BLaER1 treated with 17β-estradiol and CSF1 and Interleukin-3, amounts not matched to agents 10 nM and 100 nM (cell line): ENCODE measurements at regions not wholly inside any gene's neighbourhood (a gene's known extent, or its start where the extent isn't known, plus 50 kb on each side); places are given as distances from the start of the nearest gene placed in this dataset.
"Not testable (repeated sequence)": the region's sequence is repeated elsewhere in the genome, so short reads cannot be mapped to it uniquely, and the experiment has no call there.

Source experiments
- H3K27ac ChIP-seq, 11 experiments: shearing (Covaris generic); formaldehyde crosslinking; 2 replicates each; pipeline ENCODE4 v1.8.1; 2022
- H3K27me3 ChIP-seq, 11 experiments: shearing (Covaris generic); formaldehyde crosslinking; 2 replicates each; pipeline ENCODE4 v1.8.1; 2022
- H3K36me3 ChIP-seq, 11 experiments: shearing (Covaris generic); formaldehyde crosslinking; 2 replicates each; pipeline ENCODE4 v1.8.1; 2022
- H3K4me1 ChIP-seq, 10 experiments: shearing (Covaris generic); formaldehyde crosslinking; 2 replicates each; pipeline ENCODE4 v1.8.1; 2022
- H3K4me2 ChIP-seq, 11 experiments: shearing (Covaris generic); formaldehyde crosslinking; 2 replicates each; pipeline ENCODE4 v1.8.1; 2022
- H3K4me3 ChIP-seq, 10 experiments: shearing (Covaris generic); formaldehyde crosslinking; 2 replicates each; pipeline ENCODE4 v1.8.1; 2022
- H3K9ac ChIP-seq, 11 experiments: shearing (Covaris generic); formaldehyde crosslinking; 2 replicates each; pipeline ENCODE4 v1.8.1; 2022
- H3K9me3 ChIP-seq, 11 experiments: shearing (Covaris generic); formaldehyde crosslinking; replicated peaks in 1 of 11; 2 replicates each; pipeline ENCODE4 v1.8.1; 2022
- H4K20me1 ChIP-seq, 11 experiments: shearing (Covaris generic); formaldehyde crosslinking; 2 replicates each; pipeline ENCODE4 v1.8.1; 2022
- Cebpa-rat ChIP-seq, 11 experiments: shearing (Covaris generic); IDR thresholded peaks; 2 replicates each; pipeline ENCODE4 v1.8.1; 2022

GRCh38 chr15:46941241-46941640 is 776.1 kb upstream of the SEMA6D start:
- H3K9ac ChIP-seq: no peak overlapping the region
- no peak overlapping the region for H3K4me3 ChIP-seq
- no peaks in the 10 kb centered on the region for H3K9me3 ChIP-seq
- H4K20me1 ChIP-seq: no peaks in the 10 kb centered on the region
- no peaks in the 10 kb centered on the region for H3K27me3 ChIP-seq
- H3K36me3 ChIP-seq: no peaks in the 10 kb centered on the region
- no peak overlapping the region for H3K4me2 ChIP-seq
- peaks cover 0 to 32% (median 13%) of the 10 kb centered on the region in 10 experiments; a peak in 10 of 20 replicates for H3K4me1 ChIP-seq
- no peak overlapping the region for H3K27ac ChIP-seq
- TF ChIP-seq Cebpa-rat (IDR thresholded peaks at IDR 0.05): no peak

- no peak overlapping the region for H3K4me3 ChIP-seq
- no peak overlapping the region for H3K27ac ChIP-seq
- H3K27me3 ChIP-seq: no peaks in the 10 kb centered on the region
- no peak overlapping the region for H3K9ac ChIP-seq
- H3K36me3 ChIP-seq: no peaks in the 10 kb centered on the region
- H4K20me1 ChIP-seq: no peaks in the 10 kb centered on the region
- TF ChIP-seq Cebpa-rat (IDR thresholded peaks at IDR 0.05): no peak
- H3K4me1 ChIP-seq: no peaks in the 10 kb centered on the region
- H3K9me3 ChIP-seq: peaks cover 4 to 11% (median 9%) of the 10 kb centered on the region in 11 experiments; a peak in 11 of 22 replicates
- no peak overlapping the region for H3K4me2 ChIP-seq
Observed at GRCh38 chr15:46946953-46947352, 770.4 kb upstream of the SEMA6D start.

DNA sequence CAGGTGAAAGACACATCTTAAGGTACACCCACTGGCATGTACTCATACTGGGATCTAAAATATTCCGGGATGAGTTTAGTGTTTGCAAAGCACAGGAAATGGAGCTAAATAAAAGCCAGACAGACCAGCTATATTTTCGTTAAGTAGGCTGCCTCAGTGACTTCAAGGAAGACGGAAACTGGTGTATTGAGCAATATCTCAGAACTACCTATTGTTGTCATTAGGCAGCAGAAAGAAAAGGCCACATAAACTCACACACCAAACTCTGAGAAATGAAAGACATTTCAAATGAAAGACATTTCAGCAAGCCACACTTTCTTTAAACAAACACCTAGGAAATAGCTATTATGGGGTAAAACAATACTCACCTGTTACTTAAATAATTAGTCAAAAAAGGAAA is 761.7 kb upstream of the SEMA6D start:
- no peak overlapping the region for H3K27ac ChIP-seq
- H3K36me3 ChIP-seq: no peaks in the 10 kb centered on the region
- no peaks in the 10 kb centered on the region for H4K20me1 ChIP-seq
- H3K9ac ChIP-seq: no peak overlapping the region
- no peak overlapping the region for H3K4me3 ChIP-seq
- H3K4me1 ChIP-seq: no peaks in the 10 kb centered on the region
- H3K9me3 ChIP-seq: no peaks in the 10 kb centered on the region; a peak in 2 of 22 replicates
- 0 out of 22 replicates have a peak, but pooled peaks of 1 of the 11 experiments have one; percentile 23 for TF ChIP-seq Cebpa-rat (IDR thresholded peaks at IDR 0.05)
- H3K4me2 ChIP-seq: no peak overlapping the region
- no peaks in the 10 kb centered on the region for H3K27me3 ChIP-seq

DNA sequence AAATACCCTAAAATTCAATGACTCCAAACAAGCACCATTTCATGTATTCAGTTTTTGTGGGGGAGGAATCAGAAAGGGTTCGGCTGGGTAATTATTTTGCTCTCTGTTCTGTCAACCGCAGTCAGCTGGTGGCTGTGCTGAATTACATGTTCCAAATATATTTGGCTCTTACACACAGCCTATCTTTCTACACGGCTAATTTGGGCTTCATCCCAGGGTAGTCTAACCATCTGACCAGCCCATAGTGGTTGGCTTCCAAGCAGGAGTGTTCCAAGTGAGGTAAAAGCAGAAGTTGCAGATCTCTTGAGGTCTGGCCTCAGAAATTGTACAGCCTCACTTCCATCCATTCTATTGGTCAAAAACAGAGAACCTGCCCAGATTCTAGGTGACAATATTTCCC is 760.8 kb upstream of the SEMA6D start:
- Histone ChIP-seq H3K27ac (no peak overlapping the region), H3K4me2 (no peak overlapping the region), H4K20me1 (no peaks in the 10 kb centered on the region), H3K9me3 (no peaks in the 10 kb centered on the region; a peak in 1 of 22 replicates), H3K4me3 (no peak overlapping the region), H3K9ac (no peak overlapping the region), H3K36me3 (no peaks in the 10 kb centered on the region), H3K4me1 (no peaks in the 10 kb centered on the region), H3K27me3 (no peaks in the 10 kb centered on the region)
- no peak for TF ChIP-seq Cebpa-rat (IDR thresholded peaks at IDR 0.05)

- no peak overlapping the region for H3K27ac ChIP-seq
- no peaks in the 10 kb centered on the region for H3K9me3 ChIP-seq
- TF ChIP-seq Cebpa-rat (IDR thresholded peaks at IDR 0.05): no peak
- H3K4me3 ChIP-seq: no peak overlapping the region
- no peak overlapping the region for H3K9ac ChIP-seq
- H3K4me1 ChIP-seq: no peaks in the 10 kb centered on the region
- no peaks in the 10 kb centered on the region for H3K27me3 ChIP-seq
- H3K4me2 ChIP-seq: no peak overlapping the region
- H3K36me3 ChIP-seq: no peaks in the 10 kb centered on the region
- H4K20me1 ChIP-seq: no peaks in the 10 kb centered on the region
Observed at GRCh38 chr15:46956881-46957280, 760.4 kb upstream of the SEMA6D start.

- Histone ChIP-seq H3K4me2 (no peak overlapping the region), H3K36me3 (no peaks in the 10 kb centered on the region), H3K27ac (no peak overlapping the region), H3K27me3 (no peaks in the 10 kb centered on the region), H3K9ac (no peak overlapping the region), H3K9me3 (peaks cover 5 to 12% (median 9%) of the 10 kb centered on the region in 11 experiments; a peak in 13 of 22 replicates), H3K4me1 (no peaks in the 10 kb centered on the region), H3K4me3 (no peak overlapping the region), H4K20me1 (no peaks in the 10 kb centered on the region)
- no peak for TF ChIP-seq Cebpa-rat (IDR thresholded peaks at IDR 0.05)
Observed at GRCh38 chr15:46960581-46960980, 756.7 kb upstream of the SEMA6D start.

- no peaks in the 10 kb centered on the region for H3K4me1 ChIP-seq
- H4K20me1 ChIP-seq: no peaks in the 10 kb centered on the region
- no peak for TF ChIP-seq Cebpa-rat (IDR thresholded peaks at IDR 0.05)
- H3K9ac ChIP-seq: no peak overlapping the region
- no peaks in the 10 kb centered on the region for H3K36me3 ChIP-seq
- no peaks in the 10 kb centered on the region for H3K27me3 ChIP-seq
- H3K4me2 ChIP-seq: no peak overlapping the region
- no peak overlapping the region for H3K27ac ChIP-seq
- H3K4me3 ChIP-seq: no peak overlapping the region
- H3K9me3 ChIP-seq: peaks cover 5 to 12% (median 9%) of the 10 kb centered on the region in 11 experiments; a peak in 13 of 22 replicates
Observed at GRCh38 chr15:46961795-46962194, 755.5 kb upstream of the SEMA6D start.

DNA sequence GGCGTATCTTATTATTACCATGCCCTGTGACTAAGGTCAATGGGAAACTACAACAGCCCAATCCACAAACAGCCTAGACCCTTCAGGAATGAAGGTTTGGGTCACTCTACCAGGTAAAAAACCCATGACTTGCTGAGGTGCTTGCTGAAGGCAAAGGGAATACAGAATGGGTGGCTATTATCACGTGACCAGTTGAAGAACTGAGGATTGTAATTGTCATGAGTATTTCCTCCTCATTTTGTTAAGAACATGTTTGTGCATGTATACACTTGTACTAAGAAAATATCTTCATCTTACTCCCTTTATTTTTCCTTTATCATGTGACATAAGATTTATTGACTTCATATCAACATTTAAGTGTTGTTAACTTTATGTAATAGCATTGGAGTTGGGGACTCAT is 729.2 kb upstream of the SEMA6D start:
- H3K27ac ChIP-seq, H3K27me3 ChIP-seq, H3K9ac ChIP-seq, H3K4me2 ChIP-seq, H3K36me3 ChIP-seq, H3K4me3 ChIP-seq, H4K20me1 ChIP-seq, H3K4me1 ChIP-seq: not testable (repeated sequence)
- H3K9me3 ChIP-seq: peaks cover 6 to 31% (median 17%) of the 10 kb centered on the region in 11 experiments; a peak in 17 of 22 replicates

GRCh38 chr15:46996359-46996758 is 720.9 kb upstream of the SEMA6D start:
- H3K4me3 ChIP-seq: no peak overlapping the region
- no peak for TF ChIP-seq Cebpa-rat (IDR thresholded peaks at IDR 0.05)

GRCh38 chr15:46997501-46997900 is 719.8 kb upstream of the SEMA6D start:
- Histone ChIP-seq H3K36me3 (no peaks in the 10 kb centered on the region), H3K4me2 (no peak overlapping the region), H3K27ac (no peak overlapping the region), H4K20me1 (no peaks in the 10 kb centered on the region), H3K9ac (no peak overlapping the region), H3K4me3 (no peak overlapping the region), H3K27me3 (no peaks in the 10 kb centered on the region), H3K4me1 (no peaks in the 10 kb centered on the region), H3K9me3 (peaks cover 0 to 20% (median 11%) of the 10 kb centered on the region in 11 experiments; a peak in 13 of 22 replicates)
- no peak for TF ChIP-seq Cebpa-rat (IDR thresholded peaks at IDR 0.05)

More at GRCh38 chr15:46996359-46996758, 720.9 kb upstream of the SEMA6D start:
- Histone ChIP-seq H3K27me3 (no peaks in the 10 kb centered on the region), H3K27ac (no peak overlapping the region), H3K4me1 (no peaks in the 10 kb centered on the region), H3K9me3 (peaks cover 0 to 21% (median 11%) of the 10 kb centered on the region in 11 experiments; a peak in 13 of 22 replicates), H3K4me2 (no peak overlapping the region), H3K9ac (no peak overlapping the region), H4K20me1 (no peaks in the 10 kb centered on the region), H3K36me3 (no peaks in the 10 kb centered on the region)
